HEK293T (cell line): ENCODE measurements at regions not wholly inside any gene's neighbourhood (a gene's known extent, or its start where the extent isn't known, plus 50 kb on each side); places are given as distances from the start of the nearest gene placed in this dataset.

Experiments
- ARNT ChIP-seq: fragments of 450-650 bp; IDR thresholded peaks from 2 replicates; pipeline ENCODE4 v1.6.1; 2017; ENCODE audit warnings: mild to moderate bottlenecking
- ELF4 ChIP-seq: fragments of 450-650 bp; IDR thresholded peaks from 2 replicates; pipeline ENCODE4 v1.6.1; 2017; ENCODE audit warnings: antibody characterized with exemption
- FOXA1 ChIP-seq: fragments of 450-650 bp; IDR thresholded peaks from 2 replicates; pipeline ENCODE4 v1.6.1; 2016; ENCODE audit warnings: mild to moderate bottlenecking
- SP1 ChIP-seq: fragments of 450-650 bp; IDR thresholded peaks from 2 replicates; pipeline ENCODE4 v1.6.1; 2017
- TARDBP ChIP-seq: fragments of 450-650 bp; IDR thresholded peaks from 2 replicates; pipeline ENCODE4 v1.6.1; 2016

DNA sequence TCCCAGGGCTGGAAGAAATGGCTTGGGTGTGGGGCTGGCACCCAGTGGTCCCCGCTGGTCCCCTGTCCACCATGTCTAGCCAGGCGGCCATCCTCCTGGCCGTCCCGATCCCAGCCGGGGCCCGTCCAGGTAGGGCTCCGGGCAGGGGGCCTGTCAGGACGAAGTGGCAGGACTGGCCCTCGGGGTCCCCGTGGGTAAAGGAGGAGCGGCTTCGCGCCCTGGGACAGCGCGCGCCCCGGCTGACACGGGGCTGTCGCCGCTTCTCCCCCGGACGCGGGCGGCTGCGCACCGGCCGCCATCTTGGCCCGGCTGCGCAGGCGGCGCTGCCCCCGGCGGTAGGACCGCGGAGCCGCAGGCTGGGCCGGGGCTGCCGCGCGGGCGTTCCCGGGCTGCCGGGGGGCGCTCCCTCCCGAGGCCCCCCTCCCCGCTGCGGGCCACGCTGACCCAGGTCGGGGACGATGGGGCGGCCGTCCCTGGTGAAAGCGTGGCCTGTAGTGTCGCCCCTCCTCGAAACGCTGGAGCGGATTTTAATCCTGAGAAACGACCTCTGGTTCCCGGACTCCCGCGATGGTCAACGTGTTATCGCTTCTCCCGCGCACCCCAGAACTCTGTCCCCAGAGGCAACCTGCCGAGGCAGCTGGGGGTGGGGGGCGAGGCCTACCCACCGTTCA is 60.4 kb upstream of the BCOR start:
- no peak for TF ChIP-seq ARNT
- TF ChIP-seq TARDBP, result no peak
- TF ChIP-seq FOXA1, result no peak
- no peak for TF ChIP-seq ELF4
- TF ChIP-seq SP1, result no peak
